SU-DHL-6 (cell line): ENCODE measurements at regions not wholly inside any gene's neighbourhood (a gene's known extent, or its start where the extent isn't known, plus 50 kb on each side); places are given as distances from the start of the nearest gene placed in this dataset.
"Not testable (repeated sequence)": the region's sequence is repeated elsewhere in the genome, so short reads cannot be mapped to it uniquely, and the experiment has no call there.

Source experiments
- EZH2phosphoT487 ChIP-seq: fragments of 200-600 bp; sonication (generic), shearing (Covaris generic); conservative IDR thresholded peaks from 2 replicates; pipeline ENCODE4 v1.6.1; 2018; ENCODE audit warnings: mild to moderate bottlenecking, antibody characterized with exemption, low read length, moderate library complexity, mixed read lengths
- TF ChIP-seq, protein P1 (sequence below): fragments of 200-600 bp; sonication (generic); IDR thresholded peaks from one replicate; pipeline ENCODE4 v1.5.1; 2017; ENCODE audit warnings: antibody characterized with exemption, mild to moderate bottlenecking, low read length, moderate library complexity; ENCODE audit not compliant: insufficient read depth, poor library complexity, severe bottlenecking

DNA sequence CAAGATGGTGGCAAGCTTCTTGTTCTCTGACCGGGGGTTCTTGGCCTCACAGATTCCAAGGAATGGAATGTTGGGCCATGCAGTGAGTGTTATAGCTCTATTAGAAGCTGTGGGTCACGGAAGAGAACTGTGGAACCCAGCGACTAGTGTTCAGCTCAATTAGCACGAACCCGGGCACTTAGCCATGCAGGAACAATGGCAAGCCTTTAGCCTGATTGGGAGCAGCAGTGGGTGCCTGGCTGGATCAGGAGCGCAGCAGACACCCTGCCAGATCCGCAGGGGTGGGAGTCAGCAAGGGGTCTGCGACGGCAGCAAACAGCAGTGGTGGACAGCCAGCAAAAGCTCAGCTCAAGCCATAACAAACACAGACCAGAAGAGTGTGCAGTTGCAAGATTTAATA lies 105.1 kb upstream of the SHISA3 start:
- TF ChIP-seq, protein P1, sequence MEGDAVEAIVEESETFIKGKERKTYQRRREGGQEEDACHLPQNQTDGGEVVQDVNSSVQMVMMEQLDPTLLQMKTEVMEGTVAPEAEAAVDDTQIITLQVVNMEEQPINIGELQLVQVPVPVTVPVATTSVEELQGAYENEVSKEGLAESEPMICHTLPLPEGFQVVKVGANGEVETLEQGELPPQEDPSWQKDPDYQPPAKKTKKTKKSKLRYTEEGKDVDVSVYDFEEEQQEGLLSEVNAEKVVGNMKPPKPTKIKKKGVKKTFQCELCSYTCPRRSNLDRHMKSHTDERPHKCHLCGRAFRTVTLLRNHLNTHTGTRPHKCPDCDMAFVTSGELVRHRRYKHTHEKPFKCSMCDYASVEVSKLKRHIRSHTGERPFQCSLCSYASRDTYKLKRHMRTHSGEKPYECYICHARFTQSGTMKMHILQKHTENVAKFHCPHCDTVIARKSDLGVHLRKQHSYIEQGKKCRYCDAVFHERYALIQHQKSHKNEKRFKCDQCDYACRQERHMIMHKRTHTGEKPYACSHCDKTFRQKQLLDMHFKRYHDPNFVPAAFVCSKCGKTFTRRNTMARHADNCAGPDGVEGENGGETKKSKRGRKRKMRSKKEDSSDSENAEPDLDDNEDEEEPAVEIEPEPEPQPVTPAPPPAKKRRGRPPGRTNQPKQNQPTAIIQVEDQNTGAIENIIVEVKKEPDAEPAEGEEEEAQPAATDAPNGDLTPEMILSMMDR = not testable (repeated sequence)
- not testable (repeated sequence) for TF ChIP-seq EZH2phosphoT487
